Gastrocnemius medialis (tissue), 4 donors: ENCODE measurements at regions not wholly inside any gene's neighbourhood (a gene's known extent, or its start where the extent isn't known, plus 50 kb on each side); places are given as distances from the start of the nearest gene placed in this dataset.
"Not testable (repeated sequence)": the region's sequence is repeated elsewhere in the genome, so short reads cannot be mapped to it uniquely, and the experiment has no call there.

ENCODE experiments used
- ATAC-seq, 2 donors: fragments of 150-250 bp; one replicate each; pipeline ENCODE4 v1.9.1; 2016
- DNase-seq, 2 donors: peaks; one replicate each; pipeline ENCODE4 v3.0.0-alpha.2; 2019
- H3K27ac ChIP-seq, 4 donors: fragments of 200-600 bp; sonication (generic); 1 replicate in 1 of 4; 2 replicates in 3 of 4; pipeline ENCODE4 v1.5.1; 2016 to 2018; ENCODE audit warnings: mild to moderate bottlenecking in 2 of 4, moderate library complexity in 1 of 4
- H3K27me3 ChIP-seq, 3 donors: fragments of 200-600 bp; sonication (generic) in 2 of 3; 1 replicate in 1 of 3; 2 replicates in 2 of 3; pipeline versions ENCODE4 v1.5.1 to v1.6.0; 2016 to 2019; ENCODE audit warnings: mild to moderate bottlenecking in 1 of 3, moderate library complexity in 1 of 3
- H3K36me3 ChIP-seq, 2 donors: fragments of 200-600 bp; sonication (generic) in 1 of 2; one replicate each; pipeline ENCODE4 v1.5.1; 2017 to 2018
- H3K4me1 ChIP-seq, 2 donors: fragments of 200-600 bp; sonication (generic) in 1 of 2; one replicate each; pipeline ENCODE4 v1.5.1; 2016 to 2017; ENCODE audit warnings: mild to moderate bottlenecking in 2 of 2
- H3K4me3 ChIP-seq, 4 donors: fragments of 200-600 bp; sonication (generic) in 3 of 4; 1 replicate in 1 of 4; 2 replicates in 3 of 4; pipeline ENCODE4 v1.5.1; 2016 to 2019; ENCODE audit warnings: mild to moderate bottlenecking in 2 of 4
- H3K9me3 ChIP-seq, 3 donors: fragments of 200-600 bp; sonication (generic) in 2 of 3; 1 replicate in 1 of 3; 2 replicates in 2 of 3; pipeline ENCODE4 v1.5.1; 2016 to 2019
- in situ Hi-C, 4 donors: fragments of 200-750 bp; cut with MboI; loops; one replicate each; pipeline versions ENCODE4 v1.15.0 to v1.8.0; 2017; ENCODE audit warnings: low sequenced_read_pairs in 4 of 4
- intact Hi-C: fragments of 100-400 bp; cut with DNase I; formaldehyde crosslinking; loops from one replicate; pipeline ENCODE4 v1.15.1; 2023; ENCODE audit warnings: low total_unique reads

GRCh38 chr7:76914361-76914760 is 117.8 kb downstream of the SPDYE17 start:
- H3K4me3 ChIP-seq, in situ Hi-C loops, DNase-seq, H3K27me3 ChIP-seq, ATAC-seq, H3K9me3 ChIP-seq, intact Hi-C loops, H3K4me1 ChIP-seq, H3K27ac ChIP-seq, H3K36me3 ChIP-seq: not testable (repeated sequence)

- H3K36me3 ChIP-seq, H3K27me3 ChIP-seq, intact Hi-C loops, ATAC-seq, in situ Hi-C loops, H3K27ac ChIP-seq, H3K4me1 ChIP-seq, H3K9me3 ChIP-seq, DNase-seq: not testable (repeated sequence)
- peak overlapping the region in 1 of 4 donors; percentile 36 for H3K4me3 ChIP-seq
Measured at GRCh38 chr7:76912011-76912814, 119.9 kb downstream of the SPDYE17 start.

GRCh38 chr7:76904688-76905087 is 127.5 kb downstream of the SPDYE17 start:
- H3K9me3 ChIP-seq, DNase-seq, H3K36me3 ChIP-seq, ATAC-seq, in situ Hi-C loops, H3K27me3 ChIP-seq, intact Hi-C loops, H3K4me3 ChIP-seq, H3K27ac ChIP-seq, H3K4me1 ChIP-seq: not testable (repeated sequence)

GRCh38 chr7:76901944-76902710 is 130.0 kb downstream of the SPDYE17 start:
- H3K4me1 ChIP-seq, ATAC-seq, DNase-seq, H3K4me3 ChIP-seq, H3K9me3 ChIP-seq, in situ Hi-C loops, H3K27ac ChIP-seq, intact Hi-C loops, H3K36me3 ChIP-seq, H3K27me3 ChIP-seq: not testable (repeated sequence)

- H3K4me3 ChIP-seq, H3K36me3 ChIP-seq, H3K27ac ChIP-seq, intact Hi-C loops, DNase-seq, in situ Hi-C loops, ATAC-seq, H3K4me1 ChIP-seq, H3K27me3 ChIP-seq, H3K9me3 ChIP-seq: not testable (repeated sequence)
Measured at GRCh38 chr7:76898807-76899206, 133.4 kb downstream of the SPDYE17 start.

GRCh38 chr7:76897007-76897406 is 135.2 kb downstream of the SPDYE17 start:
- intact Hi-C loops, ATAC-seq, H3K9me3 ChIP-seq, H3K27ac ChIP-seq, in situ Hi-C loops, H3K4me1 ChIP-seq, DNase-seq, H3K36me3 ChIP-seq, H3K27me3 ChIP-seq, H3K4me3 ChIP-seq: not testable (repeated sequence)

- intact Hi-C loops, H3K9me3 ChIP-seq, H3K27me3 ChIP-seq, H3K27ac ChIP-seq, H3K36me3 ChIP-seq, H3K4me1 ChIP-seq, H3K4me3 ChIP-seq, ATAC-seq, in situ Hi-C loops, DNase-seq: not testable (repeated sequence)
Measured at GRCh38 chr7:76895696-76896095, 136.5 kb downstream of the SPDYE17 start.

GRCh38 chr7:76891771-76892170 is 140.4 kb downstream of the SPDYE17 start:
- intact Hi-C loops, H3K27me3 ChIP-seq, ATAC-seq, H3K9me3 ChIP-seq, H3K4me3 ChIP-seq, H3K4me1 ChIP-seq, H3K27ac ChIP-seq, H3K36me3 ChIP-seq, in situ Hi-C loops, DNase-seq: not testable (repeated sequence)

- H3K4me1 ChIP-seq, in situ Hi-C loops, ATAC-seq, DNase-seq, H3K27ac ChIP-seq, H3K27me3 ChIP-seq, H3K9me3 ChIP-seq, intact Hi-C loops, H3K4me3 ChIP-seq, H3K36me3 ChIP-seq: not testable (repeated sequence)
Measured at GRCh38 chr7:76879733-76880288, 152.3 kb downstream of the SPDYE17 start.

GRCh38 chr7:76875760-76876159 is 156.4 kb downstream of the SPDYE17 start:
- H3K36me3 ChIP-seq, H3K9me3 ChIP-seq, H3K4me3 ChIP-seq, H3K27ac ChIP-seq, H3K4me1 ChIP-seq, H3K27me3 ChIP-seq, DNase-seq, ATAC-seq, intact Hi-C loops, in situ Hi-C loops: not testable (repeated sequence)

GRCh38 chr7:76870504-76870808 is 161.7 kb downstream of the SPDYE17 start:
- in situ Hi-C loops, DNase-seq, H3K36me3 ChIP-seq, intact Hi-C loops, H3K4me3 ChIP-seq, ATAC-seq, H3K4me1 ChIP-seq, H3K9me3 ChIP-seq, H3K27me3 ChIP-seq, H3K27ac ChIP-seq: not testable (repeated sequence)
